Fibroblast of lung (primary cell): ENCODE measurements at regions not wholly inside any gene's neighbourhood (a gene's known extent, or its start where the extent isn't known, plus 50 kb on each side); places are given as distances from the start of the nearest gene placed in this dataset.
A peak's percentile ranks its signal among the peaks of the same experiment; 100 is the strongest.

Experiments
- DNase-seq, 2 donors: peaks; one replicate each; pipeline versions ENCODE4 v3.0.0 to v3.0.0-alpha.2; 2010; ENCODE audit warnings: low read depth in 2 of 2
- H2AFZ ChIP-seq: 2 replicates; pipeline ENCODE4 v1.5.1; 2012; ENCODE audit warnings: low read length, control low read depth, inconsistent platforms
- H3K27ac ChIP-seq: 2 replicates; pipeline ENCODE4 v1.5.1; 2011; ENCODE audit warnings: low read length, control low read depth; ENCODE audit not compliant: insufficient read depth
- H3K27me3 ChIP-seq: 2 replicates; pipeline ENCODE4 v1.5.1; 2011; ENCODE audit warnings: mild to moderate bottlenecking, low read length; ENCODE audit not compliant: control insufficient read depth, insufficient read depth
- H3K36me3 ChIP-seq: 2 replicates; pipeline ENCODE4 v1.5.1; 2011; ENCODE audit warnings: low read length; ENCODE audit not compliant: control insufficient read depth, insufficient read depth
- H3K4me1 ChIP-seq: 2 replicates; pipeline ENCODE4 v1.5.1; 2011; ENCODE audit warnings: low read length; ENCODE audit not compliant: control insufficient read depth, insufficient read depth; ENCODE audit errors: extremely low read depth
- H3K4me2 ChIP-seq: 2 replicates; pipeline ENCODE4 v1.5.1; 2011; ENCODE audit warnings: low read length, control low read depth; ENCODE audit not compliant: insufficient read depth; ENCODE audit errors: extremely low read depth
- H3K4me3 ChIP-seq, 4 experiments: fragments of 200-600 bp in 1 of 4; sonication (generic) in 1 of 4; replicated peaks in 1 of 4; 2 replicates each; pipeline ENCODE4 v1.5.1; 2011 to 2016; ENCODE audit warnings: low read length in 4 of 4, low read depth in 3 of 4, mild to moderate bottlenecking in 3 of 4, control low read depth in 2 of 4, inconsistent platforms in 1 of 4, mixed read lengths in 1 of 4; ENCODE audit not compliant: insufficient read depth in 1 of 4; ENCODE audit errors: control extremely low read depth in 1 of 4
- H3K79me2 ChIP-seq: 2 replicates; pipeline ENCODE4 v1.5.1; 2012; ENCODE audit warnings: mild to moderate bottlenecking, low read length, inconsistent platforms; ENCODE audit not compliant: control insufficient read depth, insufficient read depth
- H3K9ac ChIP-seq: 2 replicates; pipeline ENCODE4 v1.5.1; 2011; ENCODE audit warnings: mild to moderate bottlenecking, low read length, control low read depth; ENCODE audit not compliant: insufficient read depth
- H3K9me3 ChIP-seq: 2 replicates; pipeline ENCODE4 v1.5.1; 2012; ENCODE audit warnings: low read depth, low read length; ENCODE audit not compliant: control insufficient read depth, insufficient read depth
- H4K20me1 ChIP-seq: 2 replicates; pipeline ENCODE4 v1.5.1; 2011; ENCODE audit warnings: low read length; ENCODE audit not compliant: control insufficient read depth, insufficient read depth; ENCODE audit errors: extremely low read depth
- CTCF ChIP-seq, 2 donors: IDR thresholded peaks in 1 of 2; conservative IDR thresholded peaks in 1 of 2; 1 replicate in 1 of 2; 2 replicates in 1 of 2; pipeline ENCODE4 v1.5.1; 2011 to 2012; ENCODE audit warnings: low read length in 2 of 2, control low read depth in 1 of 2, inconsistent platforms in 1 of 2, low read depth in 1 of 2, mild to moderate bottlenecking in 1 of 2
- EZH2 ChIP-seq: IDR thresholded peaks from 2 replicates; pipeline ENCODE4 v1.5.1; 2012; ENCODE audit warnings: low read length, control low read depth, mild to moderate bottlenecking; ENCODE audit errors: missing control alignments

DNA sequence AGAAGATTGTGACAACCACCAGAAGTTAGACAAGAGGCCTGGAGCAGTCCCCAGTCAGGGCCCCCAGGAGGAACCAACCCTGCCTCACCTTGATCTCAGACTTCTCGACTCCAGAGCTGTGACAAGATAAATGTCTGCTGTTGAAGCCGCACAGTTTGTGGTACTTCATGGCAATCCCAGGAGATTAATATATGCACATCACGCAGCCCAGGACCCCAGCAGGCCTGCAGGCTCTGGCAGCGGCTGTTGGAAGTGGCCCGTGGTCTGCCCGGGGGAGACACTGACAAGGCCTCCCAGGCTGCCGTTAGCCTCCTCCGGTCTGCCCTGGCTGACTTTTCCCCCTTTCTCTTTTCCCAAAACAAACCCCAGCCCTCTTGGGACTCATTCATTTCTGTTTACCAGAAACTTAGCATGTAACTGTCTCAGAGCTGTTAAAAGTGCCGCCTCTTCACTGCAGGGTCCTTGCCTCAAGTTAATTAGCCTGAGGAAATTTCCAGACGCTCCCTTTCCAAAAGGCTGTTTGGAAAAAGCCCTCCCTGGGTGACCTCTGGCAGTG is 183.5 kb upstream of the LYSMD4 start:
- DNase-seq = no peak
- Histone ChIP-seq H3K9ac (no peak overlapping the region), H3K4me1 (no peaks in the 10 kb centered on the region), H3K36me3 (no peaks in the 10 kb centered on the region), H3K4me3 (no peak overlapping the region), H4K20me1 (no peaks in the 10 kb centered on the region), H3K79me2 (no peaks in the 10 kb centered on the region), H3K4me2 (no peak overlapping the region), H3K27me3 (no peaks in the 10 kb centered on the region), H2AFZ (no peak overlapping the region), H3K9me3 (no peaks in the 10 kb centered on the region), H3K27ac (no peak overlapping the region)
- TF ChIP-seq EZH2 = no peak
- TF ChIP-seq CTCF (conservative IDR thresholded peaks at IDR 0.05 in 1 of 2, IDR thresholded peaks at IDR 0.05 in 1 of 2; ENCODE audit: low read depth in 1 of 2, low read length in 2 of 2) = no peak

DNA sequence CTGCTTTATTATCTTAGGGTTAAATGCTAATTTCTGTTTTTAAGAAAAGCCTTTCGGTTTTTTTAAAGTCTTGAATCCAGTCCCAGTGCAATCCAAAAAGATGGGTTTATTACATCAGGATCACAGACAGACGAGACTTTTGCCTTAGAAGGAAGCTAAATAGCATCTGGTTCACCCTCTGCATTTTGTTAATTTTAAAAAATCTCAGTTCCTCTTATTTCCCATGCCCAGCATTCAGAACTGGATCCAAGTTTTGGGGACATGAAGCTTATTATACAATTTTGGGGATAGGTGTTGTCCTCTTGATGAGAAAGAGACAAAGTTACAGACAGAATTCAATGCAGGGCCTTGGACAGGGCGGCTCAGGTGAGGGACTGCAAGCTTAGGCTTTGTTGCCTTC is 181.5 kb upstream of the LYSMD4 start:
- Histone ChIP-seq H3K4me1 (no peaks in the 10 kb centered on the region), H3K79me2 (no peaks in the 10 kb centered on the region), H3K27me3 (no peaks in the 10 kb centered on the region), H2AFZ (no peak overlapping the region), H4K20me1 (no peaks in the 10 kb centered on the region), H3K9me3 (no peaks in the 10 kb centered on the region), H3K4me3 (no peak overlapping the region), H3K27ac (no peak overlapping the region), H3K36me3 (no peaks in the 10 kb centered on the region), H3K9ac (no peak overlapping the region), H3K4me2 (no peak overlapping the region)
- no peak for DNase-seq
- TF ChIP-seq CTCF (conservative IDR thresholded peaks at IDR 0.05 in 1 of 2, IDR thresholded peaks at IDR 0.05 in 1 of 2; ENCODE audit: low read depth in 1 of 2, low read length in 2 of 2) = no peak
- no peak for TF ChIP-seq EZH2

- peak in 1 of 2 donors; percentile 18 for DNase-seq
- TF ChIP-seq CTCF (conservative IDR thresholded peaks at IDR 0.05 in 1 of 2, IDR thresholded peaks at IDR 0.05 in 1 of 2; ENCODE audit: low read depth in 1 of 2, low read length in 2 of 2) (no peak), EZH2 (no peak)
These were observed 178.6 kb upstream of the LYSMD4 start for GRCh38 chr15:99911816-99912215.

More at GRCh38 chr15:99911816-99912215, 178.6 kb upstream of the LYSMD4 start:
- no peak overlapping the region for H2AFZ ChIP-seq
- no peaks in the 10 kb centered on the region for H3K79me2 ChIP-seq
- H3K27me3 ChIP-seq = no peaks in the 10 kb centered on the region
- H3K27ac ChIP-seq = no peak overlapping the region
- H3K9me3 ChIP-seq = no peaks in the 10 kb centered on the region
- H3K9ac ChIP-seq = no peak overlapping the region
- no peaks in the 10 kb centered on the region for H4K20me1 ChIP-seq
- no peak overlapping the region for H3K4me2 ChIP-seq
- no peaks in the 10 kb centered on the region for H3K36me3 ChIP-seq
- H3K4me1 ChIP-seq = no peaks in the 10 kb centered on the region
- H3K4me3 ChIP-seq = no peak overlapping the region
